RKO (cell line): ENCODE measurements at regions not wholly inside any gene's neighbourhood (a gene's known extent, or its start where the extent isn't known, plus 50 kb on each side); places are given as distances from the start of the nearest gene placed in this dataset.
A peak's percentile ranks its signal among the peaks of the same experiment; 100 is the strongest.

Experiments used
- DNase-seq: peaks from one replicate; pipeline ENCODE4 v3.0.0-alpha.2; 2016; ENCODE audit warnings: low spot score

GRCh38 chr18:23342506-23342905, 110.6 kb upstream of the RIOK3 start:
- DNase-seq: no peak

- no peak for DNase-seq
Observed at GRCh38 chr18:23350188-23350587, 102.9 kb upstream of the RIOK3 start.

GRCh38 chr18:23351521-23351920, 101.6 kb upstream of the RIOK3 start:
- DNase-seq: no peak

GRCh38 chr18:23352042-23352441, 101.0 kb upstream of the RIOK3 start:
- DNase-seq: no peak

- no peak for DNase-seq
Observed at GRCh38 chr18:23353459-23353858, 99.6 kb upstream of the RIOK3 start.

- peak; percentile 61 for DNase-seq
Observed at GRCh38 chr18:23354625-23355024, 98.5 kb upstream of the RIOK3 start.

GRCh38 chr18:23355206-23355605, 97.9 kb upstream of the RIOK3 start:
- DNase-seq: no peak

GRCh38 chr18:23356424-23356823, 96.7 kb upstream of the RIOK3 start:
- DNase-seq: no peak

GRCh38 chr18:23356915-23357601, 96.0 kb upstream of the RIOK3 start:
- no peak for DNase-seq

- DNase-seq: no peak
Observed at GRCh38 chr18:23357996-23358594, 95.0 kb upstream of the RIOK3 start.

- no peak for DNase-seq
Observed at GRCh38 chr18:23359421-23359820, 93.7 kb upstream of the RIOK3 start.

- DNase-seq: no peak
Observed at GRCh38 chr18:23363865-23364570, 89.1 kb upstream of the RIOK3 start.

- no peak for DNase-seq
Observed at GRCh38 chr18:23365602-23366001, 87.5 kb upstream of the RIOK3 start.

- DNase-seq: no peak
Observed at GRCh38 chr18:23369266-23369665, 83.8 kb upstream of the RIOK3 start.

- no peak for DNase-seq
Observed at GRCh38 chr18:23373570-23373969, 79.5 kb upstream of the RIOK3 start.

- DNase-seq: peak; percentile 76
Observed at GRCh38 chr18:23377669-23378301, 75.3 kb upstream of the RIOK3 start.

- no peak for DNase-seq
Observed at GRCh38 chr18:23378302-23378686, 74.8 kb upstream of the RIOK3 start.

- no peak for DNase-seq
Observed at GRCh38 chr18:23380001-23380550, 73.0 kb upstream of the RIOK3 start.

- no peak for DNase-seq
Observed at GRCh38 chr18:23380817-23381216, 72.3 kb upstream of the RIOK3 start.

- DNase-seq: no peak
Observed at GRCh38 chr18:23383494-23383893, 69.6 kb upstream of the RIOK3 start.

- no peak for DNase-seq
Observed at GRCh38 chr18:23384778-23385736, 68.0 kb upstream of the RIOK3 start.
